C4-2B (cell line): ENCODE measurements at regions not wholly inside any gene's neighbourhood (a gene's known extent, or its start where the extent isn't known, plus 50 kb on each side); places are given as distances from the start of the nearest gene placed in this dataset.

ENCODE experiments used
- ZFX ChIP-seq: fragments of 450-650 bp; IDR thresholded peaks from 2 replicates; pipeline ENCODE4 v1.6.1; 2017
- TF ChIP-seq, protein P1 (sequence below): fragments of 450-650 bp; conservative IDR thresholded peaks from 2 replicates; pipeline ENCODE4 v1.5.1; 2017; ENCODE audit warnings: mild to moderate bottlenecking

DNA sequence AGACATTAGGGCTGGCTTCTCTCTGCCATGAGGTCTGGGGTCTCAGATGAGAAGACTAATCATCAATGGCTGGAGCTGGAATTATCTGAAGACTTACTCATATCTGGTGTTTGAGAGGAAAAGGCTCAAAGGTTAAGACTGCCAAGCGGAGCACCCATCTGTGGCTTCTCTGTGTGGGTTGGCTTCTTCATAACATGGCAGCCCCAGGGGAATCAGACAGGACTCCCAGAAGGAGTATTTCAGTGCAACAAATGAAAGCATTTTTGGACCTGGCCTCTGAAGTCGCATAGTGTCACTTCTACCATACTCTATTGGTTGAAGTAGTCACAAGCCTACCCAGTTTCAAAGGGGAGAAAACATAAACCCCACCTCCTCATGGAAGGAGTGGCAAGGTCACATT, 171.8 kb upstream of the KRR1 start:
- TF ChIP-seq, protein P1, sequence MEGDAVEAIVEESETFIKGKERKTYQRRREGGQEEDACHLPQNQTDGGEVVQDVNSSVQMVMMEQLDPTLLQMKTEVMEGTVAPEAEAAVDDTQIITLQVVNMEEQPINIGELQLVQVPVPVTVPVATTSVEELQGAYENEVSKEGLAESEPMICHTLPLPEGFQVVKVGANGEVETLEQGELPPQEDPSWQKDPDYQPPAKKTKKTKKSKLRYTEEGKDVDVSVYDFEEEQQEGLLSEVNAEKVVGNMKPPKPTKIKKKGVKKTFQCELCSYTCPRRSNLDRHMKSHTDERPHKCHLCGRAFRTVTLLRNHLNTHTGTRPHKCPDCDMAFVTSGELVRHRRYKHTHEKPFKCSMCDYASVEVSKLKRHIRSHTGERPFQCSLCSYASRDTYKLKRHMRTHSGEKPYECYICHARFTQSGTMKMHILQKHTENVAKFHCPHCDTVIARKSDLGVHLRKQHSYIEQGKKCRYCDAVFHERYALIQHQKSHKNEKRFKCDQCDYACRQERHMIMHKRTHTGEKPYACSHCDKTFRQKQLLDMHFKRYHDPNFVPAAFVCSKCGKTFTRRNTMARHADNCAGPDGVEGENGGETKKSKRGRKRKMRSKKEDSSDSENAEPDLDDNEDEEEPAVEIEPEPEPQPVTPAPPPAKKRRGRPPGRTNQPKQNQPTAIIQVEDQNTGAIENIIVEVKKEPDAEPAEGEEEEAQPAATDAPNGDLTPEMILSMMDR = no peak
- TF ChIP-seq ZFX = no peak
